IPS-11a (cell line): ENCODE measurements at regions not wholly inside any gene's neighbourhood (a gene's known extent, or its start where the extent isn't known, plus 50 kb on each side); places are given as distances from the start of the nearest gene placed in this dataset.
"Not testable (repeated sequence)": the region's sequence is repeated elsewhere in the genome, so short reads cannot be mapped to it uniquely, and the experiment has no call there.

Source experiments
- H3K4me3 ChIP-seq: one replicate; pipeline ENCODE4 v1.5.1; 2013; ENCODE audit warnings: low read depth, low read length, control low read depth

DNA sequence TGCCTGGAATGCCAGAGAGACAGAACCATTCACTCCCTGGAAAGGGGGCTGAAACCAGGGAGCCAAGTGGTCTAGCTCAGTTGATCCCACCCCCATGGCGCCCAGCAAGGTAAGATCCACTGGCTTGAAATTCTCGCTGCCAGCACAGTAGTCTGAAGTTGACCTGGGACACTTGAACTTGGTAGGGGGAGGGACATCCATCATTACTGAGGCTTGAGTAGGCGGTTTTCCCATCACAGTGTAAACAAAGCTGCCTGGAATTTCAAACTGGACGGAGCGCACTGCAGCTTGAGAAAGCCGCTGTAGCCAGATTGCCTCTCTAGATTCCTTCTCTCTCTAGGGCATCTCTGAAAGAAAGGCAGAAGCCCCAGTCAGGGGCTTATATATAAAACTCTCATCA lies 310.7 kb upstream of the DPPA4 start:
- no peak overlapping the region for H3K4me3 ChIP-seq

DNA sequence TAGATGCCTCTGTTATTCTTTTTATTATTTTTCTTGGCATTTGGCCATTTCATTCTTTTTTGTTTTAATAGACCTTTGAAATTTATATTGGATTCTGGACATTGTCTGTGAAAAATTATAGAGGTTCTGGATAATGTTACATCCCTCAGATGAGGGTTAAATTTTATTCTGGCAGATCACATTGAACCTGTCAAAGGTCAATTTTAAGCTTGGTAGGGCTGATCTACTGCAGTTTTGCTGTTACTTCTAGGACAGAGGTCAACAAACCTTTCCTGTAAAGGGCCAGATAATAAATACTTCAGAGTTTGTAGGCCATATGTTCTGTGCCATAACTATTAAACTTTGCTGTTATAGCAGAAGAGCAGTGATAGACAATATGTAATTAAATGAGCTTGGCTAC lies 318.9 kb upstream of the DPPA4 start:
- H3K4me3 ChIP-seq: no peak overlapping the region

DNA sequence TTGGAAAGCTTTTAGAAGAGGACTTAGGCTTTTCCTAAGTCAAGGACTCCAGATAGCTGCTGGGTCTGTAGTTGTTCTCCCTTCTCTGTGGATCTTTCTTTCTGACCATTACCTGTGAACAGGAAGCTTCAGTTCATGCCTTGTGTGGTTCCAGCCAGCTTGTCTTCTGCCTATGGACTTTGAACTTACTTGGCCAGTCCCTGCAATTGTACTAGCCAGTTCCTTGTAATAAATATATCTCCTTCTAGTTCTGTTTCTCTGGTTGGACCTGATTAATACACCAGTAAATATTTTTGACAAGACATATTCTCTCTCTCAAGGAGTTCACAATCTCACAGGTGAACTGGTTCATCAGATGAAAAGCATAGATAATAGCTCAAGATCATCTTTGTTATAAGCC lies 341.3 kb upstream of the DPPA4 start:
- H3K4me3 ChIP-seq: no peak overlapping the region

DNA sequence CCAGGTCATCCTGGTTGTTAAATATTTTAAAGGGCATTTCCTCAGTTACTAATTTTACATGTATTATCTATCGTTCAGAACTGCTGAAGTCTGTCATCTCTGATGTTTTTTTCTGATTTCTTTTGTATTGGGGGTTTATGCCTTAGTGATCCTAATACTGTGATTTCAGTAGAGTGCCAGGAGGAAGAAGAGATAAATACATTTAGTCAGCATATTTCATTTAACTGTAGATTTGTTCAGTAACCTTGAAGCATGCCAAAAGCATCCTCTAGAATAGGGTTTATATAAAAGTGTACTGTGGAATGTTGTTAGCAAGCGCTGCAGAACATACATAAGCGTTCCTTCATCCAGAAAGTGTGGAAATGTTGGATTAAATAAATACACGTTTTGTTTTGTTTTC lies 342.3 kb upstream of the DPPA4 start:
- no peak overlapping the region for H3K4me3 ChIP-seq

DNA sequence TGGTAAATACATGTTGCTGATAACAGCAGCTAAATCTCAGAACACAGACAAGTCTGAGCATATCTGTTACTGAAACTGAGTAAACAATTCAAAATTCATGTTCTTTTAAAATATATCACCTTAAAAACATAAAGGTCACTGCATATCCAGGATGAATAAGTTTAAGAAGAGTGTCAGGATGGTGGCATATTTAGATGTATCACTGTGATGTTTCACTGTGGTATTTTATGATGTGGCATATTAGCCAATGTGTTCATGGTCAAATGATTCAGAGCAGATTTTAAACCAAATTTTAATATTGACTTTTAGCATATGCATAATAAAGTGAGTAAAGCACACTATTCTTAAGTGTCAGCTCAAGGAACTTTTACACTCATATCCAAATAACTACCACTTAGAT lies 346.4 kb upstream of the DPPA4 start:
- no peak overlapping the region for H3K4me3 ChIP-seq

DNA sequence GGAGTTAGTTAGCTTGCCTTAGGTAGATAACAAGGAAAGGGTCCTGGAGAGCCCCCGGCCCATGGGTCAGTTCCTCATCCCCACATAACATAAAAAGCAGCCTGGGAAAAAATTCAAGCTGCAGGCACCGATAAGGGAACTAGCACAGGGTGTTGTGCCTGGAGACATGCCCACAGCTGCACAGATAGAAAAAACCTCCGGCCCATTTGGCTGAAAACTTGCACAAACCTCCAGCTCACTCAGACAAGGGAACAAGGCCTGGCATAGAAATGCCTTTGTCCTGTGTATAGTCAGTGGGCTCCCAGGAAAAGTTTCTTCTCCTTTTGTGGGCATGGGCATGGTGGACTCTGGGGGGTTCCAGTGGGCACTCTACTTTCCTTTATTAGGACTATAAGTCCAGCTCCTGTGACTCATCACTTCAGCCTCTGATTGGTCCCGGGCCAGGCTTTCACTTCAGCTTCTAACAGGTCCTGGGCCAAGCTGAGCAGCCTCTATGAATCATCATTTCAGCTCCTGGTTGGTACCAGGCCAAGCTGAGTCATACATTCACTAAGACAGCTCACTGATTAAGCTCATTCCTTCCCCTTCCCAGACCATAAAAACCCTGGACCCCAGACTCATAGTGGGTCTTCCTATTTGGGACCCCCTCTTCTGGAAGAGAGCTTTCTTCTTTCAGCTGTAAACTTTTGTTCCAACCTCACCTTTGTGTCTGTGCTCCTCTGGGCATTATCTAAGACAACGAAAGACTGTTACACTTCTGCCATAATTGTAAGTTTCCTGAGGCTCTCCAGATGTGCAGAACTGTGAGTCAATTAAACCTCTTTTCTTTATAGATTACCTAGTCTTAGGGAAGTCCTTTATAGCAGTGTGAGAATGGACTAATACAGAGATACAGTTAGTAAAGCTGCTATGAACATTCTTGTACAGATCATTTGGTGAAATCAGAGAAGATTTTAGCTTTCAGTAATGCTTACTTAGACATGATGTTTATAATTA lies 348.0 kb upstream of the DPPA4 start:
- H3K4me3 ChIP-seq: no peak overlapping the region

DNA sequence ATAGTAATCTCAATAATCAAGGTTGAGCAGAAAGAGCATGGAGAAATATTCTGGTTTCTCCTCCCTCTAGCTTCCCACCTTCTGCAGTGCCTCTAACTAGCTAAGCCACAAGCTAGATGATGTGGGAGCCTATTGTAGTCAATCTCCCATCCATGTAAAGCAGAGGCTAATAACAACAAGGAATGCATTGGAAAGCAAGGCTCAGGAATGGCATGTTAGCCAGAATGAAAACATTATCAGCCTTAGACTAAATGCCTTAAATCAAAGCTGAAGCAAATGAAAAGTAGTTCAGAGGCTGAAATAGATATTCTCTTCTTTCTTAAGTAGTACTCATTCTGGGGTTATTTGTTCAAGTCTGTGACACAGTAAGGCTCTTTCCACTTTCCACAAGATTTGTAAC lies 350.3 kb upstream of the DPPA4 start:
- no peak overlapping the region for H3K4me3 ChIP-seq

DNA sequence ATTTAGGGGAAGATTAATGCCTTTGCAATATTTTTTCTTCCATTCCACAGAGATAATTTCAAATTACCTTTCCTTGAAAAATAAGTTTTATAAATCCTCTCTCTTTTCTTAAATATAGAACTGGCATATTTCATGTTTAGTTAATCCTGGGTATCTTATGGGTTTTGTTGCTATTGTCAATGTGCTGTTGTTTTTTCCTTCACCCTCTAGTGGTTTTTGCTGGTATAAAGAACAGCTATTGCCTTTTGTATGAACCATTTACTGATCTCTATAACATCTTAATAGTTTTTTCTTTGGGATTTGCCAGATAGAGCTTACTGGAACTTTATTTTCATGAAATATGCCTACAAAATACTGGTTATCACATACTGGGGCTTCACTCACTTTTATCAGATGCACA lies 359.6 kb upstream of the DPPA4 start:
- H3K4me3 ChIP-seq: no peak overlapping the region

DNA sequence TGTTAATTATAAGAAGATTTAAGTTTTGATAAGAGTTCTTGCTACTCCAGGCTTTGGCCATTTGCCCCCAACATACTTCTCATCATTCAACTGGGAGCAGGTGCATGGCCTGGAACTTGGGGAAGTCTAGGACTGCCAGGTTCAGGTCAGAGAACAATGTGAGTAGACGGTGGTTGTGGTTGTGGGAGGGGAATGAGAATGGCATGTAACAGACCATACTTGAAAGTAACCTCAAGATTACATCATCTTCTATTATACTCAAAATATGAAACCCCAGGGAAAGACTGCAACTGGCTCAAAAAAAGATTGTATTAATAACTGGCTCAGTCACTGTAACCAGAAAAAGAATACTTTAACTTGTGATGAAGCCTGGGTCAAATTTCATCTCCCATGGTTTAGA lies 364.9 kb upstream of the DPPA4 start:
- H3K4me3 ChIP-seq: no peak overlapping the region

DNA sequence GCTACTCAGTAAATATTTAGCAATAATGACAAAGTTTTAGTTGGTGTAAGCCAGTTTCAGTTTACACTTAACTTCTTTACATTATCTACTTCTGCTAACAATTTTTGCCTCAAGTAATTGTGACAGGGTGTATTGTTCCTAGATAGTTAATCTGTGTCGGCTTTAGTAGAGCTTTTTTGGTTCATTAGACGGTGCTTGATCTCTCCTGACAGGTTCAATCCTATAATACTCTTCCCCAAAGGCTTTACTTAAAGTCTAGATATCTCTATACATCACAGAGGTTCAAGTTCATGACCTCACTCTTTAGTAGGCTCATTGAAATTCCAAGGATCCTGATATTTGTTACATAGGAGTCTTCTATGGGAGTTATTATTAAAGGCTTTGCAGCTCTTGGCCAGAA lies 365.6 kb upstream of the DPPA4 start:
- H3K4me3 ChIP-seq: no peak overlapping the region

DNA sequence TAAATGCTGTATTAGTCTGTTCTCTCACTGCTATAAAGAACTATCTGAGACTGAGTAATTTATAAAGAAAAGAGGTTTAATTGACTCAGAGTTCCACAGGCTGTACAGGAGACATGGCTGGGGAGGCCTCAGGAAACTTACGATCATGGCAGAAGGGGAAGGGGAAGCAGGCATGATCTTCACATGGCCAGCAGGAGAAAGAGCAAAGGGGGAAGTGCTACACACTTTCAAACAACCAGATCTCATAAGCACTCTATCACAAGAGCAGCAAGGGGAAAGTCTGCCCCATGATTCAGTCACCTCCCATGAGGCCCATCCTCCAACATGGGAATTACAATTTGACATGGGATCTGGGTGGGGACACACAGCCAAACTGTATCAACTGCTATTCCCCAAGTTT lies 367.8 kb upstream of the DPPA4 start:
- not testable (repeated sequence) for H3K4me3 ChIP-seq

DNA sequence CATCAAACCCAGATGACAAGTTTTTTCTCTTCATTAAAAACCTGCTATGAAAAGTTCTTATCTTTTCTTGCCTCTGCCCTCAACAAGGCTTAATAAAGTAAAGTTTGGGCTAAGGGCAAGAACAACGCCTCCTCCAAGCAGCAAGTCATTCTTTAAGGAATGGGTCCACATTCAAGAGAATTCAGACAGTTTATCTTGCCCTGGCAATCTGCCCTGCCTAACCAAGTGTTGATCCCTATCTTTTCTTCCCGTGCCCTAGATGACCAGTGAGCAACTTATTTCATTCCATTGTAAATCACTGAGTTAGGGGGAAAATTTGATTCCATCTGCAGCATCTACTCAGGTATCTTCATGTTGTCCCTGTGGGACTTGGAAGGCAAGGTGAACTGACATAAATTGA lies 370.3 kb upstream of the DPPA4 start:
- H3K4me3 ChIP-seq: no peak overlapping the region

DNA sequence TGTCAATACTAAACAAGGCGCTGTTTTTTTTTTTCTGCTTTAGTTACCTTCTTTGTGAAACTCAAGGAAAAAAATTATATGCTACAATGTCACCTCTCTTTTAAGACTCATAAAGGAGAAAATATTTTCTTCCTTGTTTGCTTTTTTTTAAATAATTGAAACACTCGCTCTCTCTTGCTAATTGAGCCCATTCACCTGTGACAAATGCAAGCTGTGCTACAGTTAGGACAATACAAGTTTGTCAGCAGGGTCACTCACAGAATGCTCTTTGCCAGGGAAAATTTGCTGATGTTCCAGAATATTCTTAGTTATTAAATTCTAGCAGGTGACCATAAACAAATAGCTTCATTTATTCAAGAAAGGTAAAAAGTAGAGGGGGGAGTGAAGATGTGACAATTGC lies 375.9 kb upstream of the DPPA4 start:
- no peak overlapping the region for H3K4me3 ChIP-seq

DNA sequence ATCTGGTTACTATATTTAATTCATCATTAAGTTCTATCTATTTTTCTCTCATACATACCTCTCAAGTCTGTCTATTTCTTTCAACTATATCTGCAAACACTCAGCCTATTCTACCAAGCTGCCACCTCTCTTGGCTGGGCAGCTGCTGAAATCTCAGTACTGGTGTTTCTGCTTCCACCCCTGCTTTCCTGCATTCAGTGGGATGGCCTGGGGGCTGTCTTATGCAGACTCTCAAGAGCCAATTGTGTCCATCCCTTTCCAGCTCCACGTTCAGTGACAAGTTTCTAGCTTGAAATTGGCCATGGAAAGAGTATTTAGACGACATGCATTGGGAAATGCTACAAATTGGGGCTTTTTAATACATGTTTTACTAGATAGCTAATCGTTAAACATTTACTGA lies 378.4 kb upstream of the DPPA4 start:
- H3K4me3 ChIP-seq: no peak overlapping the region

DNA sequence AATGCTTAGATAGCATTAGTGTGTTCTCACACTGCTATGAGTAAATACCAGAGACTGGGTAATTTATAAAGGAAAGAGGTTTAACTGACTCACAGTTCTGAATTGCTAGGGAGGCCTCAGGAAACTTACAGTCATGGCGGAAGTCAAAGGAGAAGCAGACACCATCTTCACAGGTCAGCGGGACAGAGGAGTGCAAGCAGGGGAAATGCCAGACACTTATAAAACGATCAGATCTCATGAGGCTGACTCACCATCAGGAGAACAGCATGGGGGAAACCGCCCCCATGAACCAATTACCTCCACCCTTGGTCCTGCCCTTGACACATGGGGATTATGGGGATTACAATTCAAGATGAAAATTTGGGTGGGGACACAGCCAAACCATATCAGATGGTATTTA lies 381.5 kb upstream of the DPPA4 start:
- H3K4me3 ChIP-seq: no peak overlapping the region

DNA sequence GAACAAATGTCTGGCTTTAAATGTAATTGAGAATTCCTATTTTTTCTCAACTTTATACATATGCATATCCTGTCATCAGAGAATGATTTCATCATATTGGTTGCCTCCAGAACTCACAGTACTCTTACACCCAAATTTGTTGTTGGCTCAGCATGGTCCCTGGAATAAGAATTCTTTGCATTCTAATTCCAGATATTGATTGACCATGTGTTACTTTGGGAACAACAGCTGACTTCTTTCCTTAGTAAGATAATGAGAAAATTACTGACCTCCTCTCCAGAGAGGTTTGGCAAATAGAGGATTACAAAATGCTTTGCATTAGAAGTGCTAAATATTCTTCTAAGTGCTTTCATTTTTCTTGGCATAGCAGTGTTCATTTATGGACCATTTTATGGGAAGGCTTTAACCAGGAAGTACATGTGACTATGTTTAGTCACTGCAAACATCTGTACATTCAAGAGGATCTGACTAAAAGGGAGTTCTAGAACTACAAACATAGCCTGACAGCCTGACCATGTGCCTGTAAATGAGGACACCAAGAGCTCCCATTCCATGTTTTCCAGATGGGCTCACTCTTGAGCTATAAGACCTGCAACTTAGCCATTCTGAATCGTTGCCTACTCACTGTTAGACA lies 391.6 kb upstream of the DPPA4 start:
- no peak overlapping the region for H3K4me3 ChIP-seq

DNA sequence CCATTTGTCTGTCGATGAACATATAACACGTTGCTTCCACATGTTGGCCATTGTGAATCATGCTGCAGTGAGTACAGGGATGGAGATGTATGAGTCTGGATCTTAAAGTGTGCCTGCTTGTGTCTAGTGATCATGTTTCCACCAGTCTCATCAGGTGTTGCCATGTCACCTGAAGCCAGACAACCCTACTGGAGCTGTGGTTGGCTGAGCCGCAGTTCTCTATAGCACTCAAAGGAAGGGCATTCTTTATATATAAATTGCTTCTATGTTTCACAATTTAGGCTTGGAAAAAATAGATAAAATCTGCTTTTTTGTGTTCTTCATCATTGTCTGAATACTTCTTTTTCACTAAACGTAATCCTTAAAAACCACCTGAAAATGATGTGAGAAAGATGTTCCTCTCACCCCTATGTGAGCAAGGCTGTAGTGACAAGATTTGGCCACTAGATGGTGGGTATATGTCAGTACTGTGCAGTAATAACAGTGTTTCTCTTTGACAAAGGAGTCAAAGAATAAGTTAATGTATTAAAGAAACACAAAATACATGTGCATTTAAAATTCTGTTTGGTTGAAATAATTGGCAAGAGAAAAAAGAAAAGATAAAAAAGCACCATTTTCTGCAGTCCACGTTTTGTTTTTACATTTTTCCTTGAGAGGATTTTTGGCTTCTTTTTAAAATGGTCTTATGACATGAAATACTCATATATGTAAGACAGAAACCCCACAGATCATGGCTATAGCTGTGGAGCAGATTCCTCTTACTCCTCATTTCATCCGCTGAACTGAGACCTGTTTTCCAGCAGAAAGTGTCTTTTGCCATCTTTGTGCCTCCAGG lies 394.5 kb upstream of the DPPA4 start:
- no peak overlapping the region for H3K4me3 ChIP-seq

DNA sequence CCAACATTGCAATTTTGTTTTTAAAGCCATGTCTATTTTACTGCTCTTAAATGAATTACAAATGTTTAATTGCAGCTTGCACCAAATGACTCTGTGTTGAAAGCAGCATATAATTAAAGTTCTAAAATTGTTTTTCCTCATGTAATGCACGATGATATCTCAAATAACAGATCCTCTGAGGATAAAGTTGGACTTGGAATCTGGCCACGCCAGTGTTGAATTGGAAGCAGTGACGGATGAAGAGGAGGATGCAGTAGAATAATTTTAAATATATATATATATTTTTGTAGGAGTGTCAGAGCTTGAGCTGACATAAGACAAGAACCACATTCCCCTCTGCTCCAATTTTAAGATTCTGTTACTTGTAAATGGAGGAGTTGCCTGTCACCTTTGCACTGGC lies 406.6 kb upstream of the DPPA4 start:
- no peak overlapping the region for H3K4me3 ChIP-seq

DNA sequence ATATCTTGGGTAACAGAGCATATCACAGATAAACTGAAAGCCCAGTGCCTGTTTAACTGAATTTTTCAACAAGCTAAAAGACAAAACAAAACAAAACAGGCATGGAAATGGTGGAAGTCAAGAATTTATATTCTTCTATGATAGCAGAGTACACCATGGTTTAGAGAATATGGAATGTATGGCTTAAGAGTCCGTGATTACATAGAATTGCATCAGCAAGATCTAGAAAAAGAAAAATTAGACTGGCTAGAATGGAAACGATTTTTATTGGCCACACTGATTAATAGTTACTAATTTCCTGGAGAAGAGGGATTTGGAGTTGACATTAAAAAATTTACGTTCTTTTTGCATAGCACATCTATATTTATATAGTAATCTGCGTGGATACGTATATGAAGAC lies 435.2 kb upstream of the DPPA4 start:
- H3K4me3 ChIP-seq: no peak overlapping the region

DNA sequence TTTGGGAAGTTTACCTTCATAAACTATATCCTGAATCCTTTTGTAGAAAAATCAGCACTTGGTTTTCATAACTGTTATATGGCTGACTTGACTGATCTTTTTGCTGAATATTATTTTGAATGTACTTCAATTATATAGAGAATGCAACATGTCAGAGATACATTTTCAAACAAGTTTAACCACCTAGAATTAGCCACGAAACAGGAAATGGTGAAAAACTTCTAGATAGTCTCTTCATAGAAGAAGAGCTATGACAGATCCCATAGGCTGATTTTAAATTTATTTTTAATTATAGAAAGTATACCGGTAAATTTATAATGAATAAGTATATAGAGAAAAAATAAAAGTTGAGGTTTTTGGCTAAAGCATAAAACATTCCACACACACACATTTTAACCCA lies 436.8 kb upstream of the DPPA4 start:
- H3K4me3 ChIP-seq: no peak overlapping the region

DNA sequence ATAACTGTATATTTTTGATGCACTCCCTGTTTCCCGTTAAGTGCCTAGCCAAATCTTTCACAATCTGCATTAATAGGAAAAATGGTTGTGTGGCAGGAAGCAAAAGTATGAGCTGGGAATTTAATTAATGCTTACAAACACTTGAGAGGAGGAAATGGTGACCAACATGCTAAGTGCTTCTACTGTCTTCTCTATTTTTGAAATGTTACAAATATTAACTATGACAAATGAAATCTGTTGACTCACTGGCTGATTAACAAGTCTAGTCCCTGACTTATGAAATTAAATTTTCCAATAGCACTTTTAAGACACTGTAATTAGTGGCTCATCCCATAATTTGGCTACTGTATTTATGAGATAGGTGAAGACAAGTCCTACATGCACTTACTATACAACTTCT lies 446.9 kb upstream of the DPPA4 start:
- H3K4me3 ChIP-seq: no peak overlapping the region
